Naive B cell (primary cell): ENCODE measurements at regions not wholly inside any gene's neighbourhood (a gene's known extent, or its start where the extent isn't known, plus 50 kb on each side); places are given as distances from the start of the nearest gene placed in this dataset.
A peak's percentile ranks its signal among the peaks of the same experiment; 100 is the strongest.
"Not testable (repeated sequence)": the region's sequence is repeated elsewhere in the genome, so short reads cannot be mapped to it uniquely, and the experiment has no call there.

Source experiments
- ATAC-seq, 2 donors: fragments of 150-1000 bp; cut with Tn5 transposase; 2 replicates each; pipeline ENCODE4 v1.10.0; 2021; ENCODE audit warnings: low read depth in 2 of 2, mild to moderate bottlenecking in 2 of 2, moderate library complexity in 2 of 2
- DNase-seq: peaks from one replicate; pipeline ENCODE4 v3.0.0; 2022
- H3K27ac Mint-ChIP-seq, 6 donors: one replicate each; pipeline ENCODE4 v1.8.0; 2020 to 2022; ENCODE audit warnings: mild to moderate bottlenecking in 6 of 6, mixed read lengths in 6 of 6, moderate library complexity in 5 of 6, inconsistent platforms in 2 of 6
- H3K27me3 Mint-ChIP-seq, 3 donors: one replicate each; pipeline ENCODE4 v1.8.0; 2021 to 2022; ENCODE audit warnings: mixed read lengths in 3 of 3, mild to moderate bottlenecking in 1 of 3
- H3K36me3 Mint-ChIP-seq, 2 donors: one replicate each; pipeline ENCODE4 v1.8.0; 2020 to 2022; ENCODE audit warnings: mixed read lengths in 2 of 2, inconsistent platforms in 1 of 2, mild to moderate bottlenecking in 1 of 2
- H3K4me1 Mint-ChIP-seq, 3 donors: one replicate each; pipeline ENCODE4 v1.8.0; 2020 to 2022; ENCODE audit warnings: mixed read lengths in 3 of 3, inconsistent platforms in 1 of 3, mild to moderate bottlenecking in 1 of 3, moderate library complexity in 1 of 3
- H3K4me3 Mint-ChIP-seq, 8 donors: one replicate each; pipeline ENCODE4 v1.8.0; 2020 to 2022; ENCODE audit warnings: mild to moderate bottlenecking in 8 of 8, mixed read lengths in 8 of 8, moderate library complexity in 8 of 8, inconsistent platforms in 2 of 8
- H3K9me3 Mint-ChIP-seq, 7 donors: one replicate each; pipeline ENCODE4 v1.8.0; 2020 to 2022; ENCODE audit warnings: mixed read lengths in 7 of 7, mild to moderate bottlenecking in 5 of 7, inconsistent platforms in 2 of 7, moderate library complexity in 1 of 7

GRCh38 chr10:62939698-62940097 is 123.5 kb upstream of the EGR2 start:
- H3K27me3 Mint-ChIP-seq, result peaks cover 0 to 18% (median 12%) of the 10 kb centered on the region in 3 donors
- DNase-seq, result no peak
- peaks cover 0 to 4% (median 0%) of the 10 kb centered on the region in 3 donors for H3K4me1 Mint-ChIP-seq
- H3K27ac Mint-ChIP-seq, result peak overlapping the region in 1 of 6 donors; percentile 34
- peaks cover 0 to 4% (median 0%) of the 10 kb centered on the region in 7 donors for H3K9me3 Mint-ChIP-seq
- no peak for ATAC-seq
- H3K36me3 Mint-ChIP-seq, result peaks cover 0 to 5% of the 10 kb centered on the region in 2 donors
- no peak overlapping the region for H3K4me3 Mint-ChIP-seq

DNA sequence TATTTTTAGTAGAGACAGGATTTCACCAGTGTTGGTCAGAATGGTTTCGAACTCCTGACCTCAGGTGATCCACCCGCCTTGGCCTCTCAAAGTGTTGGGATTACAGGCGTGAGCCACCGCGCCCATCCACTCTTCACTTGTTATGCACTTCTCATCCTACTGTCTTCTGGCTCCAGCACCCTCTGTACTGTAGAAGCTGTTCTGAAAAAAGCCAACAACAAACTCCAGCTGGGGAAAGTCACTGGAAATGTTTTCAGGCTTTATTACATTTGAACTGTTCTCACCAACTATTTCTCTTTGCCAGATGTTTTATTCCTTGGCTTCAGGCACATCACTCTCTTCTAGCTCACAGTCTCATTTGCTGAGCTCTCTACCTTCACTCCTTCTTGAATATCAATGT is 122.5 kb upstream of the EGR2 start:
- no peak for ATAC-seq
- Mint-ChIP-seq H3K36me3 (peaks cover 0 to 5% of the 10 kb centered on the region in 2 donors), H3K9me3 (peaks cover 0 to 4% (median 0%) of the 10 kb centered on the region in 7 donors), H3K4me1 (peaks cover 3 to 7% (median 5%) of the 10 kb centered on the region in 3 donors), H3K4me3 (no peak overlapping the region), H3K27ac (no peak overlapping the region), H3K27me3 (peaks cover under 1 to 17% (median 14%) of the 10 kb centered on the region in 3 donors)
- DNase-seq, result no peak

- H3K9me3 Mint-ChIP-seq, result peaks cover 0 to 4% (median 0%) of the 10 kb centered on the region in 7 donors
Measured at GRCh38 chr10:62937674-62938073, 121.5 kb upstream of the EGR2 start.

GRCh38 chr10:62935022-62935421 is 118.9 kb upstream of the EGR2 start:
- peaks cover 0 to 5% of the 10 kb centered on the region in 2 donors for H3K36me3 Mint-ChIP-seq
- no peak overlapping the region for H3K4me3 Mint-ChIP-seq
- H3K27ac Mint-ChIP-seq, result no peak overlapping the region

More at GRCh38 chr10:62937674-62938073, 121.5 kb upstream of the EGR2 start:
- Mint-ChIP-seq H3K4me1 (peaks cover 3 to 7% (median 5%) of the 10 kb centered on the region in 3 donors), H3K4me3 (no peak overlapping the region), H3K27me3 (peaks cover 8 to 21% (median 15%) of the 10 kb centered on the region in 3 donors), H3K27ac (no peak overlapping the region), H3K36me3 (peaks cover 0 to 5% of the 10 kb centered on the region in 2 donors)
- DNase-seq (no peak), ATAC-seq (no peak)

GRCh38 chr10:62934258-62934657 is 118.1 kb upstream of the EGR2 start:
- no peak for ATAC-seq
- Mint-ChIP-seq H3K36me3 (peaks cover 0 to 5% of the 10 kb centered on the region in 2 donors), H3K4me3 (no peak overlapping the region), H3K4me1 (peaks cover 3 to 5% (median 3%) of the 10 kb centered on the region in 3 donors), H3K9me3 (peaks cover 0 to 3% (median 0%) of the 10 kb centered on the region in 7 donors), H3K27ac (peak overlapping the region in 1 of 6 donors; percentile 64), H3K27me3 (peaks cover 8 to 21% (median 15%) of the 10 kb centered on the region in 3 donors)
- no peak for DNase-seq

More at GRCh38 chr10:62935022-62935421, 118.9 kb upstream of the EGR2 start:
- Mint-ChIP-seq H3K4me1 (peaks cover 3 to 5% (median 3%) of the 10 kb centered on the region in 3 donors), H3K9me3 (peaks cover 0 to 4% (median 0%) of the 10 kb centered on the region in 7 donors), H3K27me3 (peaks cover 8 to 21% (median 15%) of the 10 kb centered on the region in 3 donors)
- no peak for ATAC-seq
- DNase-seq, result no peak

DNA sequence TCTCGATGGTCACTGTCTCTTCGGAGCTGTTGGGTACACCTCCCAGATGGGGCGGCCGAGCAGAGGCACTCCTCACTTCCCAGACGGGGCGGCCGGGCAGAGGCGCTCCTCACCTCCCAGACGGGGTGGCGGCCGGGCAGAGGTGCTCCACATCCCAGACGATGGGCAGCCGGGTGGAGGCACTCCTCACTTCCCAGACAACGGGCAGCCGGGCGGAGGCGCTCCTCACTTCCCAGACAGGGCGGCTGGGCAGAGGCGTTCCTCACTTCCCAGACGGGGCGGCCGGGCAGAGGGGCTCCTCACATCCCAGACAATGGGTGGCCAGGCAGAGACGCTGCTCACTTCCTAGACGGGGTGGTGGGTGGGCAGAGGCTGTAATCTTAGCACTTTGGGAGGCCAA is 112.6 kb upstream of the EGR2 start:
- H3K4me3 Mint-ChIP-seq, H3K27me3 Mint-ChIP-seq, ATAC-seq, H3K9me3 Mint-ChIP-seq, H3K4me1 Mint-ChIP-seq, H3K36me3 Mint-ChIP-seq, H3K27ac Mint-ChIP-seq, DNase-seq: not testable (repeated sequence)

DNA sequence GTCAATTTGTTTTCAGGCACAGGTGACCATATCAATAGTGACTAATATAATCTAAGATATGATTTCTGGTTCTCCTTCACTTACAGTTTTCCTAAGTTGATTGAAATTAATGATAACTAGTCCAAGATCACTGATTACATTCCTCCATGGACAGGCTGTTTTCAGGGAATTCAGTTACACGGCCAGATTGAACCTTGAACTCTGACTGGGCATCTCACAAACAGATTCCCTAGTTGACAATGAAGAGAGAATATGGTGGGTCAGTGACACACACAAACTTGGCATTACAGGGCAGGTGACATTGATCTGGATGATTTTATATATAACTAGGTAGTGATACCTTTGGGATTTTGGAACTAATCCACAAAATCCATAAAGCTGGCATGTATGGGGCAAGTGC is 110.2 kb upstream of the EGR2 start:
- ATAC-seq, result no peak
- Mint-ChIP-seq H3K27ac (no peak overlapping the region), H3K4me1 (no peaks in the 10 kb centered on the region), H3K4me3 (no peak overlapping the region), H3K27me3 (no peaks in the 10 kb centered on the region), H3K36me3 (no peaks in the 10 kb centered on the region), H3K9me3 (peaks cover 0 to 5% (median 0%) of the 10 kb centered on the region in 7 donors)
- no peak for DNase-seq

- Mint-ChIP-seq H3K4me3 (peak overlapping the region in 3 of 8 donors; percentile 20 to 65 (median 28)), H3K4me1 (no peaks in the 10 kb centered on the region), H3K27ac (no peak overlapping the region), H3K9me3 (peaks cover 0 to 5% (median 0%) of the 10 kb centered on the region in 7 donors), H3K36me3 (no peaks in the 10 kb centered on the region), H3K27me3 (no peaks in the 10 kb centered on the region)
- peak in 1 of 2 donors; percentile 93 for ATAC-seq
- DNase-seq, result no peak
Measured at GRCh38 chr10:62924344-62924748, 108.2 kb upstream of the EGR2 start.

DNA sequence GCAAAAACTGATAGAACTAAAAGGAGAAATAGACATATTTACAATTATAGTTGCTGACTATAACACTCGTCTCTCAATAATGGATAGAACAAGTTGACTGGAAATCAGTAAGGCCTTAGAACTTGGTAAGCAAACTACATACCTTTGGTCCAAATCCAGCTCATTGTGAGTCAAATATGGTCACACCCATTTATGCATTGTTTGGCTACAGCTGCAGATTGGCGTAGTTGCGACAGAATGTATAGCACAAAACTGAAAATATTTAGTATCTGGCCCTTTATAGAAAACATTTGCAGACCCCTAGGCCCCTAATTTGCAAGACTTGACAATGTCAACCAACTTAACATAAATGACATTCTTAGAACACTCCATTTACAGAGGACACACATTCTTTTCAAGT is 103.6 kb upstream of the EGR2 start:
- no peak for ATAC-seq
- H3K9me3 Mint-ChIP-seq, result peaks cover 0 to 5% (median 0%) of the 10 kb centered on the region in 7 donors
- DNase-seq, result no peak
- no peak overlapping the region for H3K27ac Mint-ChIP-seq
- H3K27me3 Mint-ChIP-seq, result no peaks in the 10 kb centered on the region
- no peak overlapping the region for H3K4me3 Mint-ChIP-seq
- peaks cover 9 to 26% (median 21%) of the 10 kb centered on the region in 3 donors for H3K4me1 Mint-ChIP-seq
- H3K36me3 Mint-ChIP-seq, result no peaks in the 10 kb centered on the region

DNA sequence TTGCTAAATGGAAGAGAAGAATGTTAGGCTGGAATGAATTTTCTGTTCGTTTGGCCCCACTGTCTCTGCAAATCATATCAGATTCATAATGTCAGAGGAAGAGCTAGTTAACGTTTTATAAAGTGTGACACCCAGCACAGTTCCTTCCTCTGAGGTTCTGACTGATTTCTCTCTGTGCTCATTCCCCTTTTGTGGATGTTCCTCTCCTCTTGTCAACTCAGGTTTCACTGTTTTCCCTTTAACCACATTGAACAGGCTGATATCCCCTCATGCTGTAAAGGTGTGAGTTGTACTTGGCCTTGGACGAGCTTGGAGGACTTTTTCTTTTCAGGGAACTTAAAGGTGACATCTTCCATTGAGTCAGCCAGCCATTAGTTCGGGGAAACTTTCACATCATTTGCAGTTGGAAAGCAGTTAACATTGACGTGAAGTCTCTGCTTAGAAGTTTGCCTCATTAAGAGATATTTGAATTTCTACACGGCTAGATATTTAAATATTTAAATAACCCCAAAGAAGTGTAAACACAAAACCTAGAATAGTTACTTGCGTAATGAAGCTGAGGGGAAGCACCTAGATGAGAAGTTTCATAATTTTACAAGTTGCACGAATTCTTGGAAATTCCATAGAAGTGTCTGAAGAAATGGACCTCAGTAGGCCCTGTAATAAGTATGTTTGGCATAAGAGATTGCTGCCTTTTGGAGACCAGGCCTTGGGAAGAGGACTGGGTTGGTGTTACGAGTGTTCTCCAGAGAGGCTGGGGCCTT is 101.5 kb upstream of the EGR2 start:
- Mint-ChIP-seq H3K27ac (peak overlapping the region in 1 of 6 donors; percentile 79), H3K27me3 (no peaks in the 10 kb centered on the region), H3K9me3 (peaks cover 0 to 1% (median 0%) of the 10 kb centered on the region in 7 donors), H3K4me1 (peaks cover 27 to 47% (median 43%) of the 10 kb centered on the region in 3 donors), H3K4me3 (peak overlapping the region in 1 of 8 donors; percentile 9), H3K36me3 (no peaks in the 10 kb centered on the region)
- ATAC-seq, result no peak
- no peak for DNase-seq

DNA sequence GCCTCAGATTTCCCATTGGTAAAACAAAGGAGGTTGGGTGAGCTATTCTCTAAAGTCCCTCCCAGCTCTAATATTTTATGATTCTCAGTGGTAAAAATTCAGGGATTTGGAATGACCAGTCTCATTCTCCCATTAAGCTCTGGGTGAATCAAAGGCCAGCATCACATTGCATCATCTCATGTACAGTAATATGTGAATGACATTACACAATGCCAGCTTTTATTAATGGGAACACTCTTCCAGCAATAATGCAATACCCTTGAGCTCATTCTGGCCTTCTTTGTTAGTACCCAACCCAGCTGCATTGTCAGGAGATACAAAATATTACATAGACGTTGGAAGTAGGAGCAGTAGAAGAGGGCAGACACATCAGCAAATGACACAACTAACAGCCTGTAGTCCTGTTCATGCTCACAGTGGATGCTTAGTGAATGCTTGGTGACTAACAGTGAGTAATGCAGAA is 100.0 kb upstream of the EGR2 start:
- DNase-seq (no peak), ATAC-seq (no peak)
- H3K36me3 Mint-ChIP-seq, result no peaks in the 10 kb centered on the region
- H3K4me3 Mint-ChIP-seq, result peak overlapping the region in 1 of 8 donors; percentile 13
- peaks cover 0 to 1% (median 0%) of the 10 kb centered on the region in 7 donors for H3K9me3 Mint-ChIP-seq
- no peaks in the 10 kb centered on the region for H3K27me3 Mint-ChIP-seq
- peaks cover 32 to 62% (median 57%) of the 10 kb centered on the region in 3 donors for H3K4me1 Mint-ChIP-seq
- no peak overlapping the region for H3K27ac Mint-ChIP-seq

DNA sequence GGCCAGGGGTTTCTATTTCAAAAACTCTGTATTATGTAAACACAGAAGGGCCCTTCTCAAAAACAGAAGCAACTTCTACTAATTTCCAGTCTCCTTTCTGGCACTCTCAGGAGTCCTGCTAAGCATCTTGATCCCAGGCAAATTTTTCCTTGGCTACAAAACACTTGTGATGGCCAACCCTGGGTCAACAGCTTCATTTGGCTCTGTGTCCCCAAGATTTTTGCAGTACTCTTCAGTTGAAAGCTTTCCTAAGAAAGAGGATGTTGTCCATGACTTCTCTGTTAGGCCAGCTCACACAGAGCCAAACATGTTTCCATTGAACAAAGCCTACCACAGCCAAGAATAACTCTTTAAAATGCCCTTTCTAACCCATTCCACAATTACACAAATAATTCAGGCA is 99.0 kb upstream of the EGR2 start:
- no peaks in the 10 kb centered on the region for H3K36me3 Mint-ChIP-seq
- H3K4me1 Mint-ChIP-seq, result peaks cover 37 to 71% (median 65%) of the 10 kb centered on the region in 3 donors
- no peak for DNase-seq
- H3K4me3 Mint-ChIP-seq, result peak overlapping the region in 3 of 8 donors; percentile 8 to 59 (median 26)
- no peak for ATAC-seq
- no peak overlapping the region for H3K27ac Mint-ChIP-seq
- peaks cover 0 to 1% (median 0%) of the 10 kb centered on the region in 7 donors for H3K9me3 Mint-ChIP-seq
- no peaks in the 10 kb centered on the region for H3K27me3 Mint-ChIP-seq

DNA sequence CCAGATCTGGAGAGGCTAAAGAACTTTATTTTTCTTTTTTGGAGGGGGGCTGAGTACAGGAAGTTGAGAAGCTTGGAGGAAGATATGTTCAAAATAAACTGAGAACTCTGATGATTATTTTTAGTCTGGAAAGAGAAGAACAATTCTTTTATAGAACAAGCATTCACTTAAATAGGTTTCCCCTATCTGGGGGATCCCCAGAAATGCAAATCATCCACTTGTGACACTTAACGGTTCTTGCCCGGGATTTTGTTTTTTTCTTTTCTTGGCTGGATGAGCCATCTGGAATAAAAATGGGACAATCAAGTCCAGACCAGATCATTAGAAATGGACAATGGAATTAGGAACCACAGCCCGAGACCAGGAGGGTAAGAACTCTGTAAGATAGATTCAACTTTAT is 95.9 kb upstream of the EGR2 start:
- peaks cover 0 to 1% (median 0%) of the 10 kb centered on the region in 7 donors for H3K9me3 Mint-ChIP-seq
- ATAC-seq (peak; percentile 64 to 79), DNase-seq (no peak)
- H3K4me1 Mint-ChIP-seq, result peaks cover 45 to 82% (median 76%) of the 10 kb centered on the region in 3 donors
- H3K27ac Mint-ChIP-seq, result peak overlapping the region in 4 of 6 donors; percentile 41 to 87 (median 62)
- no peaks in the 10 kb centered on the region for H3K36me3 Mint-ChIP-seq
- no peaks in the 10 kb centered on the region for H3K27me3 Mint-ChIP-seq
- peak overlapping the region in 7 of 8 donors; percentile 34 to 88 (median 77) for H3K4me3 Mint-ChIP-seq
